Ovary (tissue), 3 donors: ENCODE measurements at regions not wholly inside any gene's neighbourhood (a gene's known extent, or its start where the extent isn't known, plus 50 kb on each side); places are given as distances from the start of the nearest gene placed in this dataset.

Source experiments
- CTCF ChIP-seq, 3 donors: fragments of 450-650 bp in 2 of 3; fragments of 200-600 bp in 1 of 3; IDR thresholded peaks; one replicate each; pipeline versions ENCODE4 v1.5.1 to v1.8.0; 2016 to 2022; ENCODE audit warnings: antibody characterized with exemption in 3 of 3, mild to moderate bottlenecking in 1 of 3
- EP300 ChIP-seq: sonication (generic); formaldehyde crosslinking; IDR thresholded peaks from one replicate; pipeline ENCODE4 v1.6.1; 2017; ENCODE audit warnings: antibody characterized with exemption
- POLR2A ChIP-seq: fragments of 450-650 bp; IDR thresholded peaks from one replicate; pipeline ENCODE4 v1.6.1; 2017; ENCODE audit warnings: antibody characterized with exemption, mild to moderate bottlenecking, moderate library complexity
- donor health status: DM: no; HTN: no; CAD: no.

DNA sequence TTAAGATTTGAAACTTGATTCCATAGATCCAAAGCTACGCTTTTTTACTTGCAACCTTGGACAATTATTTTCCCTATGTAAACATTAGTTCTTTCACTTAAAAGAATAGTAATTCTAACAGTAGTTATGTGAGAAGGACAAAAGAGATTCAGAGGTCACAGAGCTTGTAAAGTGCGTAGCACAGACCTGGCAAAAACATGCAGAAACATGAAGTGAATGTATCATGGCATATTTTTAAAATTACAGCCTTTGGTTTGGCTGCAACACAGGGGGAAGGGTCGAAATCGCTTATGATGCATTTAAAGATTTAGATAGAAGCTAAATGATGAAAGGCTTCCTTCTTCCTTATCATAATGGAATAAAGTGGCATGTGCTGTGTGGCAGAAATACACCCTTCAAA lies 1068.8 kb downstream of the ARAP2 start:
- no peak for TF ChIP-seq POLR2A
- no peak for TF ChIP-seq CTCF (IDR thresholded peaks at IDR 0.05)
- TF ChIP-seq EP300 = no peak
